GM23248 (cell line): ENCODE measurements at regions not wholly inside any gene's neighbourhood (a gene's known extent, or its start where the extent isn't known, plus 50 kb on each side); places are given as distances from the start of the nearest gene placed in this dataset.

Experiments used
- DNase-seq: peaks from one replicate; pipeline ENCODE4 v3.0.0-alpha.2; 2015
- H2AFZ ChIP-seq: fragments of 200-600 bp; sonication (generic); 2 replicates; pipeline ENCODE4 v1.6.1; 2016; ENCODE audit warnings: antibody characterized with exemption
- H3F3A ChIP-seq: fragments of 200-600 bp; sonication (generic); 2 replicates; pipeline ENCODE4 v1.6.1; 2016; ENCODE audit warnings: mild to moderate bottlenecking, antibody characterized with exemption, mixed run types; ENCODE audit not compliant: insufficient read depth
- H3K27ac ChIP-seq: fragments of 200-600 bp; sonication (generic); 2 replicates; pipeline ENCODE4 v1.5.1; 2016; ENCODE audit warnings: mild to moderate bottlenecking
- H3K27me3 ChIP-seq: fragments of 200-600 bp; sonication (generic); replicated peaks from 2 replicates; pipeline ENCODE4 v1.6.1; 2016; ENCODE audit warnings: mild to moderate bottlenecking; ENCODE audit not compliant: insufficient read depth
- H3K36me3 ChIP-seq: fragments of 200-600 bp; sonication (generic); 2 replicates; pipeline ENCODE4 v1.6.1; 2016; ENCODE audit warnings: low read depth, mild to moderate bottlenecking
- H3K4me1 ChIP-seq: fragments of 200-600 bp; sonication (generic); 2 replicates; pipeline ENCODE4 v1.6.1; 2016; ENCODE audit warnings: mild to moderate bottlenecking; ENCODE audit not compliant: insufficient read depth
- H3K4me2 ChIP-seq: fragments of 200-600 bp; sonication (generic); one replicate; pipeline ENCODE4 v1.6.1; 2016; ENCODE audit warnings: mild to moderate bottlenecking; ENCODE audit not compliant: unreplicated experiment
- H3K4me3 ChIP-seq: fragments of 200-600 bp; sonication (generic); 2 replicates; pipeline ENCODE4 v1.5.1; 2016; ENCODE audit warnings: mild to moderate bottlenecking
- H3K79me2 ChIP-seq: fragments of 200-600 bp; sonication (generic); 2 replicates; pipeline ENCODE4 v1.6.1; 2016; ENCODE audit warnings: mild to moderate bottlenecking; ENCODE audit not compliant: insufficient read depth
- H3K9ac ChIP-seq: fragments of 200-600 bp; sonication (generic); 2 replicates; pipeline ENCODE4 v1.6.1; 2016; ENCODE audit warnings: mild to moderate bottlenecking
- H3K9me2 ChIP-seq: fragments of 200-600 bp; sonication (generic); 2 replicates; pipeline ENCODE4 v1.6.1; 2016; ENCODE audit warnings: mixed run types, mild to moderate bottlenecking, moderate library complexity; ENCODE audit not compliant: insufficient read depth
- H3K9me3 ChIP-seq: fragments of 200-600 bp; sonication (generic); one replicate; pipeline ENCODE4 v1.6.1; 2017; ENCODE audit warnings: low read depth
- H4K20me1 ChIP-seq: fragments of 200-600 bp; sonication (generic); 2 replicates; pipeline ENCODE4 v1.6.0; 2016; ENCODE audit not compliant: insufficient read depth
- EZH2 ChIP-seq: fragments of 200-600 bp; sonication (generic); IDR thresholded peaks from 2 replicates; pipeline ENCODE4 v1.6.1; 2018; ENCODE audit warnings: antibody characterized with exemption, mild to moderate bottlenecking; ENCODE audit not compliant: insufficient read depth, poor library complexity, severe bottlenecking
- EZH2phosphoT487 ChIP-seq: fragments of 200-600 bp; sonication (generic); IDR thresholded peaks from 2 replicates; pipeline ENCODE4 v1.6.1; 2018; ENCODE audit warnings: antibody characterized with exemption, moderate library complexity, mild to moderate bottlenecking, low read depth; ENCODE audit not compliant: insufficient read depth
- WGBS, 2 experiments: methylation state at CpG; one replicate each; pipeline ENCODE4 v1.1.6; 2015 to 2017; ENCODE audit warnings: low lambda C conversion rate in 2 of 2, low coverage in 1 of 2; ENCODE audit errors: missing lambda C conversion rate in 2 of 2; 5-methylcytosine and 5-hydroxymethylcytosine counted together
- in situ Hi-C: fragments of 300-500 bp; cut with MboI; formaldehyde crosslinking; loops from 2 replicates; pipeline ENCODE4 v1.15.0; 2020

- no peaks in the 10 kb centered on the region for H3K9me3 ChIP-seq
- no peak overlapping the region for H3K27ac ChIP-seq
- H3K9ac ChIP-seq: no peak overlapping the region
- DNase-seq: no peak
- H4K20me1 ChIP-seq: no peaks in the 10 kb centered on the region
- H3K4me2 ChIP-seq: no peak overlapping the region
- 87 to 88% methylated on average over 5 of the region's 5 CpGs for WGBS, 2 experiments
- TF ChIP-seq EZH2 (no peak), EZH2phosphoT487 (no peak)
- H3K36me3 ChIP-seq: no peaks in the 10 kb centered on the region
- no peaks in the 10 kb centered on the region for H3K27me3 ChIP-seq
- H3K9me2 ChIP-seq: no peaks in the 10 kb centered on the region
- H3K79me2 ChIP-seq: no peaks in the 10 kb centered on the region
- peaks cover 3% of the 10 kb centered on the region; the same call in 1 of the 2 replicates for H3F3A ChIP-seq
- H3K4me1 ChIP-seq: peaks cover 13% of the 10 kb centered on the region
- in situ Hi-C loops: no loop called here
- H3K4me3 ChIP-seq: no peak overlapping the region
- no peak overlapping the region for H2AFZ ChIP-seq
Measured at GRCh38 chr6:16832043-16832567, 70.8 kb upstream of the ATXN1 start.

GRCh38 chr6:16831136-16831535, 69.9 kb upstream of the ATXN1 start:
- H3K4me2 ChIP-seq: no peak overlapping the region
- H3K9ac ChIP-seq: no peak overlapping the region
- no peaks in the 10 kb centered on the region for H4K20me1 ChIP-seq
- H3K4me3 ChIP-seq: no peak overlapping the region
- no peaks in the 10 kb centered on the region for H3K27me3 ChIP-seq
- H3K36me3 ChIP-seq: no peaks in the 10 kb centered on the region
- no peaks in the 10 kb centered on the region for H3F3A ChIP-seq
- in situ Hi-C loops: no loop called here
- no peaks in the 10 kb centered on the region for H3K9me2 ChIP-seq
- no peak for DNase-seq
- TF ChIP-seq EZH2 (no peak), EZH2phosphoT487 (no peak)
- WGBS, 2 experiments: 88 to 93% methylated on average over 5 to 8 of the region's 8 CpGs
- H3K27ac ChIP-seq: no peak overlapping the region
- H2AFZ ChIP-seq: no peak overlapping the region
- H3K9me3 ChIP-seq: no peaks in the 10 kb centered on the region
- H3K79me2 ChIP-seq: no peaks in the 10 kb centered on the region
- H3K4me1 ChIP-seq: peaks cover 3% of the 10 kb centered on the region; the same call in 1 of the 2 replicates

GRCh38 chr6:16828058-16828457, 66.8 kb upstream of the ATXN1 start:
- in situ Hi-C loops: no loop called here

GRCh38 chr6:16827627-16828026, 66.4 kb upstream of the ATXN1 start:
- Histone ChIP-seq H3K9me2 (no peaks in the 10 kb centered on the region), H3F3A (no peaks in the 10 kb centered on the region), H3K9me3 (no peaks in the 10 kb centered on the region), H3K4me1 (no peaks in the 10 kb centered on the region), H3K36me3 (no peaks in the 10 kb centered on the region), H2AFZ (no peak overlapping the region), H3K79me2 (no peaks in the 10 kb centered on the region), H3K9ac (no peak overlapping the region), H4K20me1 (no peaks in the 10 kb centered on the region), H3K27ac (no peak overlapping the region), H3K4me3 (no peak overlapping the region), H3K4me2 (no peak overlapping the region), H3K27me3 (no peaks in the 10 kb centered on the region)
- in situ Hi-C loops: no loop called here
- no peak for TF ChIP-seq EZH2
- no peak for TF ChIP-seq EZH2phosphoT487
- 84 to 90% methylated on average over 2 of the region's 2 CpGs for WGBS, 2 experiments
- no peak for DNase-seq

More at GRCh38 chr6:16828058-16828457, 66.8 kb upstream of the ATXN1 start:
- no peak for DNase-seq
- H3K27ac ChIP-seq: no peak overlapping the region
- H3K36me3 ChIP-seq: no peaks in the 10 kb centered on the region
- no peaks in the 10 kb centered on the region for H3F3A ChIP-seq
- H3K4me3 ChIP-seq: no peak overlapping the region
- no peak overlapping the region for H3K4me2 ChIP-seq
- H3K4me1 ChIP-seq: no peaks in the 10 kb centered on the region
- no peaks in the 10 kb centered on the region for H3K9me2 ChIP-seq
- 93 to 100% methylated on average over 2 of the region's 2 CpGs for WGBS, 2 experiments
- no peak overlapping the region for H2AFZ ChIP-seq
- no peak overlapping the region for H3K9ac ChIP-seq
- no peaks in the 10 kb centered on the region for H3K27me3 ChIP-seq
- H3K9me3 ChIP-seq: no peaks in the 10 kb centered on the region
- TF ChIP-seq EZH2phosphoT487 (no peak), EZH2 (no peak)
- H3K79me2 ChIP-seq: no peaks in the 10 kb centered on the region
- H4K20me1 ChIP-seq: no peaks in the 10 kb centered on the region

GRCh38 chr6:16825784-16826183, 64.5 kb upstream of the ATXN1 start:
- Histone ChIP-seq H3K4me3 (no peak overlapping the region), H3K27ac (no peak overlapping the region), H4K20me1 (no peaks in the 10 kb centered on the region), H3K79me2 (no peaks in the 10 kb centered on the region), H3K4me1 (no peaks in the 10 kb centered on the region), H3F3A (no peaks in the 10 kb centered on the region), H2AFZ (no peak overlapping the region), H3K4me2 (no peak overlapping the region), H3K9me3 (no peaks in the 10 kb centered on the region), H3K36me3 (no peaks in the 10 kb centered on the region), H3K9me2 (no peaks in the 10 kb centered on the region), H3K9ac (no peak overlapping the region), H3K27me3 (no peaks in the 10 kb centered on the region)
- in situ Hi-C loops: no loop called here
- WGBS, 2 experiments: 91 to 94% methylated on average over 6 of the region's 6 CpGs
- no peak for TF ChIP-seq EZH2
- no peak for TF ChIP-seq EZH2phosphoT487
- no peak for DNase-seq
